Tibial nerve (tissue), 4 donors: ENCODE measurements at regions not wholly inside any gene's neighbourhood (a gene's known extent, or its start where the extent isn't known, plus 50 kb on each side); places are given as distances from the start of the nearest gene placed in this dataset.

Source experiments
- EP300 ChIP-seq, 2 donors: sonication (generic); formaldehyde crosslinking; IDR thresholded peaks; one replicate each; pipeline ENCODE4 v1.6.1; 2017; ENCODE audit warnings: antibody characterized with exemption in 2 of 2, mild to moderate bottlenecking in 1 of 2
- POLR2A ChIP-seq, 2 donors: fragments of 450-650 bp; IDR thresholded peaks; one replicate each; pipeline ENCODE4 v1.6.1; 2017; ENCODE audit warnings: antibody characterized with exemption in 2 of 2, mild to moderate bottlenecking in 2 of 2, moderate library complexity in 2 of 2
- TF ChIP-seq, protein P1 (sequence below), 5 experiments: fragments of 200-600 bp in 3 of 5; fragments of 450-650 bp in 2 of 5; sonication (generic) in 3 of 5; IDR thresholded peaks; one replicate each; pipeline ENCODE4 v1.5.1; 2016 to 2019; ENCODE audit warnings: antibody characterized with exemption in 5 of 5, mild to moderate bottlenecking in 3 of 5, moderate library complexity in 2 of 5

DNA sequence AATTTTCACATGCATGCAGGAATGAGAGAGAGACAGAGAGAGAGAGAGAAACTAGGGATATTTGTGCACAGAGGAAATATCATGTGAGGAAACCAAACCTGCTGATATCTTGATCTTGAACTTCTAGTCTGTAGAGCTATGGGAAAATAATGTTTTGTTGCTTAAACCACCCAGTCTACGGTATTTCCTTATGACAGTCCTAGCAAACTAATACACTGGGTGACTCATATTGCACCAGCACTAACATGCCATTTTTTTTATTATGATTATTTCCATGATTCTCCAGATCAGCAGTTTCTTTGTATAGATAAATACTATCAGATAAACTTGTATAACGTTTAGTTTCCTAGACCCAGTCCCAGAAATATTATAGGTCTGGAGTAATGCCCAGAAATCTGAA, 1259.0 kb downstream of the ZPLD1 start:
- TF ChIP-seq, protein P1, sequence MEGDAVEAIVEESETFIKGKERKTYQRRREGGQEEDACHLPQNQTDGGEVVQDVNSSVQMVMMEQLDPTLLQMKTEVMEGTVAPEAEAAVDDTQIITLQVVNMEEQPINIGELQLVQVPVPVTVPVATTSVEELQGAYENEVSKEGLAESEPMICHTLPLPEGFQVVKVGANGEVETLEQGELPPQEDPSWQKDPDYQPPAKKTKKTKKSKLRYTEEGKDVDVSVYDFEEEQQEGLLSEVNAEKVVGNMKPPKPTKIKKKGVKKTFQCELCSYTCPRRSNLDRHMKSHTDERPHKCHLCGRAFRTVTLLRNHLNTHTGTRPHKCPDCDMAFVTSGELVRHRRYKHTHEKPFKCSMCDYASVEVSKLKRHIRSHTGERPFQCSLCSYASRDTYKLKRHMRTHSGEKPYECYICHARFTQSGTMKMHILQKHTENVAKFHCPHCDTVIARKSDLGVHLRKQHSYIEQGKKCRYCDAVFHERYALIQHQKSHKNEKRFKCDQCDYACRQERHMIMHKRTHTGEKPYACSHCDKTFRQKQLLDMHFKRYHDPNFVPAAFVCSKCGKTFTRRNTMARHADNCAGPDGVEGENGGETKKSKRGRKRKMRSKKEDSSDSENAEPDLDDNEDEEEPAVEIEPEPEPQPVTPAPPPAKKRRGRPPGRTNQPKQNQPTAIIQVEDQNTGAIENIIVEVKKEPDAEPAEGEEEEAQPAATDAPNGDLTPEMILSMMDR (IDR thresholded peaks at IDR 0.05), result no peak
- TF ChIP-seq POLR2A (IDR thresholded peaks at IDR 0.05) (no peak), EP300 (IDR thresholded peaks at IDR 0.05) (no peak)
